Trophoblast cell (in vitro differentiated cells and primary cell): ENCODE measurements at regions not wholly inside any gene's neighbourhood (a gene's known extent, or its start where the extent isn't known, plus 50 kb on each side); places are given as distances from the start of the nearest gene placed in this dataset.

Source experiments
- DNase-seq, 2 donors: peaks; one replicate each; pipeline ENCODE4 v3.0.0-alpha.2; 2016
- H2AFZ ChIP-seq: 2 replicates; pipeline ENCODE4 v1.6.1; 2013; ENCODE audit warnings: low read length, moderate library complexity, mild to moderate bottlenecking; ENCODE audit not compliant: insufficient read depth, poor library complexity
- H2AK5ac ChIP-seq: 2 replicates; pipeline ENCODE4 v1.6.1; 2013; ENCODE audit warnings: mild to moderate bottlenecking, low read length
- H2BK120ac ChIP-seq: 2 replicates; pipeline ENCODE4 v1.6.1; 2013; ENCODE audit warnings: low read length, mild to moderate bottlenecking, moderate library complexity; ENCODE audit not compliant: insufficient read depth, poor library complexity
- H2BK12ac ChIP-seq: 2 replicates; pipeline ENCODE4 v1.6.1; 2013; ENCODE audit warnings: mild to moderate bottlenecking, low read length, moderate library complexity
- H2BK5ac ChIP-seq: 2 replicates; pipeline ENCODE4 v1.6.1; 2013; ENCODE audit warnings: low read length, low read depth, moderate library complexity, mild to moderate bottlenecking; ENCODE audit not compliant: poor library complexity
- H3K14ac ChIP-seq: 2 replicates; pipeline ENCODE4 v1.6.1; 2013; ENCODE audit warnings: mild to moderate bottlenecking, low read length
- H3K18ac ChIP-seq: 2 replicates; pipeline ENCODE4 v1.6.1; 2013; ENCODE audit warnings: mild to moderate bottlenecking, low read length
- H3K23ac ChIP-seq: 2 replicates; pipeline ENCODE4 v1.6.1; 2013; ENCODE audit warnings: low read length
- H3K27ac ChIP-seq: 2 replicates; pipeline ENCODE4 v1.5.1; 2013; ENCODE audit warnings: low read depth, mild to moderate bottlenecking, inconsistent platforms, low read length, moderate library complexity
- H3K27me3 ChIP-seq: 2 replicates; pipeline ENCODE4 v1.6.1; 2013; ENCODE audit warnings: inconsistent platforms, mild to moderate bottlenecking, low read length, moderate library complexity; ENCODE audit not compliant: insufficient read depth
- H3K36me3 ChIP-seq, 2 experiments: 1 replicate in 1 of 2; 2 replicates in 1 of 2; pipeline ENCODE4 v1.6.1; 2013; ENCODE audit warnings: low read length in 2 of 2, mild to moderate bottlenecking in 2 of 2, moderate library complexity in 1 of 2; ENCODE audit not compliant: insufficient read depth in 2 of 2, control insufficient read depth in 1 of 2
- H3K4ac ChIP-seq: 2 replicates; pipeline ENCODE4 v1.6.1; 2013; ENCODE audit warnings: low read depth, mild to moderate bottlenecking, low read length, moderate library complexity
- H3K4me1 ChIP-seq, 2 experiments: 1 replicate in 1 of 2; 2 replicates in 1 of 2; pipeline ENCODE4 v1.6.1; 2013; ENCODE audit warnings: low read length in 2 of 2, mild to moderate bottlenecking in 2 of 2, moderate library complexity in 1 of 2; ENCODE audit not compliant: insufficient read depth in 2 of 2, control insufficient read depth in 1 of 2
- H3K4me2 ChIP-seq: 2 replicates; pipeline ENCODE4 v1.6.1; 2013; ENCODE audit warnings: inconsistent platforms, mild to moderate bottlenecking, low read length, moderate library complexity
- H3K4me3 ChIP-seq: 2 replicates; pipeline ENCODE4 v1.5.1; 2013; ENCODE audit warnings: mild to moderate bottlenecking, low read depth, low read length, inconsistent platforms
- H3K79me1 ChIP-seq: one replicate; pipeline ENCODE4 v1.6.1; 2013; ENCODE audit warnings: low read length
- H3K79me2 ChIP-seq: 2 replicates; pipeline ENCODE4 v1.6.1; 2013; ENCODE audit warnings: low read length, mild to moderate bottlenecking; ENCODE audit not compliant: control insufficient read depth, insufficient read depth, poor library complexity
- H3K9ac ChIP-seq: 2 replicates; pipeline ENCODE4 v1.6.1; 2013; ENCODE audit warnings: mild to moderate bottlenecking, low read length
- H3K9me3 ChIP-seq: 2 replicates; pipeline ENCODE4 v1.6.1; 2013; ENCODE audit warnings: low read depth, mild to moderate bottlenecking, control low read depth, inconsistent platforms, low read length; ENCODE audit not compliant: insufficient read depth
- H4K12ac ChIP-seq: 2 replicates; pipeline ENCODE4 v1.6.1; 2013; ENCODE audit warnings: low read depth, mild to moderate bottlenecking, low read length, moderate library complexity
- H4K8ac ChIP-seq: 2 replicates; pipeline ENCODE4 v1.6.1; 2013; ENCODE audit warnings: low read depth, mild to moderate bottlenecking, low read length, moderate library complexity
- H4K91ac ChIP-seq: one replicate; pipeline ENCODE4 v1.6.1; 2013; ENCODE audit warnings: low read depth, mild to moderate bottlenecking, low read length, moderate library complexity
- WGBS: extraction: QIAGEN DNeasy Blood & Tissue Kit; methylation state at CpG from one replicate; pipeline ENCODE4 v1.1.7; 2013; ENCODE audit warnings: missing lambda C conversion rate; ENCODE audit not compliant: insufficient read length, insufficient coverage; ENCODE audit errors: extremely low coverage; 5-methylcytosine and 5-hydroxymethylcytosine counted together

DNA sequence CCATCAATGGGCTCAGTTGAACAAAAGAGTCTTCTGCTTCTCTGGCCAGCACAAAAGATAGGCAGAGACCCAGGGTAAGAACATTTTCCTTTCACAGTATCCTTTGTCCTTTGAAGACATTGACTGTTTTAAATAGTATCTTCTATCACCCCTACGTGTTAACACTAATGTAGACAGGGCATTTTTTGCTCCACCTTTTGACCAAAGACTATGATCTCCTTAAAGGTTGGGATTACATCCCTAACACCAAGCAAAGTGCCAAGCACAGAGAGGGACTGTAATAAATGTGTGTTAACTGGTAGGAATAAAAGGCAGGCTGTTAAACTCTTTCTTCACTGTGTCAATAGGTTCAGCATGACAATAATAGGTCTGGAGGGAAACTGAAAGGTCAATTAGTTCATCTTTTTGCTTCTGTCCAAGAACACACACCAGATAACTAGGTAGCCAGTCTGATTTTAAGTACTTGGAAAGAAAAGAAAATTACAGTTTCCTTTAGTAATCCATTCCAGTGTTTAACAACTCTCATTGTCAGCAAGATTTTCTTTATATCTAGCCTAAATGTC is 63.6 kb upstream of the NOX3 start:
- H3K23ac ChIP-seq = no peak overlapping the region
- no peaks in the 10 kb centered on the region for H3K4me1 ChIP-seq
- no peak overlapping the region for H3K18ac ChIP-seq
- no peak overlapping the region for H2BK120ac ChIP-seq
- H4K8ac ChIP-seq = no peak overlapping the region
- WGBS = no CpG with 5 or more reads among the region's 1 CpG
- H3K4me2 ChIP-seq = no peak overlapping the region
- H3K27ac ChIP-seq = no peak overlapping the region
- no peak overlapping the region for H3K4ac ChIP-seq
- no peak overlapping the region for H2BK12ac ChIP-seq
- H4K91ac ChIP-seq = no peak overlapping the region
- no peak overlapping the region for H3K14ac ChIP-seq
- H3K79me2 ChIP-seq = no peaks in the 10 kb centered on the region
- H3K27me3 ChIP-seq = no peaks in the 10 kb centered on the region
- no peak overlapping the region for H4K12ac ChIP-seq
- H3K9me3 ChIP-seq = no peaks in the 10 kb centered on the region
- H2AK5ac ChIP-seq = no peak overlapping the region
- no peak overlapping the region for H2AFZ ChIP-seq
- H3K36me3 ChIP-seq = no peaks in the 10 kb centered on the region
- H3K79me1 ChIP-seq = no peaks in the 10 kb centered on the region
- H3K9ac ChIP-seq = no peak overlapping the region
- no peak overlapping the region for H3K4me3 ChIP-seq
- no peak for DNase-seq
- no peak overlapping the region for H2BK5ac ChIP-seq

DNA sequence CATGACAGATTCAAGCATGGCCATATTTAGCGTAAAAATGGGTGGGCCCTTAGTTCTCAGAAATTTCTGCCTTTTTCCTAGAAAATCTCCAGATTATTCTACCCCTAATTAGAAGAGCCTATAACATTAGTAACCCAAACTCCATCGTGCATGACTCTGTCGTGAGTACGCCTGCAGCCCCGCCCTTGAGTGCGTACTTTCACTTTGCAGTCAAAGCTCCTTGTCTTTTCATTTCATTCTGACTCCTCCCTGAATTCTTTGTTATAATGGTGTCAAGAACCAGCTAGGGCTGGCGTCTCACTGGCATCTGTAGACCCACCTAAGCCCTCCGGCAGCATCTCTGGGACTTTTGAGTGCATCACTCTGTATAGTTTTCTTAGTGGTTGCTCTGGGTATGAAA is 61.7 kb upstream of the NOX3 start:
- H3K23ac ChIP-seq = no peak overlapping the region
- H2BK12ac ChIP-seq = no peak overlapping the region
- H3K36me3 ChIP-seq = no peaks in the 10 kb centered on the region
- H2AFZ ChIP-seq = no peak overlapping the region
- WGBS = no CpG with 5 or more reads among the region's 8 CpGs
- no peak overlapping the region for H3K27ac ChIP-seq
- H3K9me3 ChIP-seq = no peaks in the 10 kb centered on the region
- H3K27me3 ChIP-seq = no peaks in the 10 kb centered on the region
- no peak overlapping the region for H2BK5ac ChIP-seq
- no peak overlapping the region for H4K12ac ChIP-seq
- no peak for DNase-seq
- no peak overlapping the region for H2BK120ac ChIP-seq
- no peak overlapping the region for H3K4me3 ChIP-seq
- H3K18ac ChIP-seq = no peak overlapping the region
- no peak overlapping the region for H3K4ac ChIP-seq
- no peak overlapping the region for H2AK5ac ChIP-seq
- no peak overlapping the region for H3K14ac ChIP-seq
- no peak overlapping the region for H3K9ac ChIP-seq
- H3K79me1 ChIP-seq = no peaks in the 10 kb centered on the region
- H3K79me2 ChIP-seq = no peaks in the 10 kb centered on the region
- H3K4me2 ChIP-seq = no peak overlapping the region
- no peak overlapping the region for H4K8ac ChIP-seq
- no peak overlapping the region for H4K91ac ChIP-seq
- H3K4me1 ChIP-seq = no peaks in the 10 kb centered on the region

DNA sequence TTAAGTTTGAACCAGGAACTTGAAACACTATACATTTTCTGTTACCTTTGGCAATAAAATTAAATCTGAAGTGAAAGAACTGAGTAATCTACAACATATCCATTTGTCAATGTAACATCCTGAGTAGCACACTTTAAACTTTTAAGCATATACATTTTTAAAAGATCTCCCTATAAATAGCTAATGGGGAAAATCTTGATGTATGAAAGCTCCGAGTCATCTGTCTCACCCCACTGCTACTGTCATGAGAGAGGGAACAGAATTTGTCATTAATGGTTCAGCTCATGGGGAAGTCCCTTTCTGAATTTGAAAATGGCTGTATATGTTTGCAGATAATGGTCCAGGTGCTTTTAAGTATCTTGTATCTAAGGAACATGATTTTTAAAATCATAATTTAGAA is 55.2 kb upstream of the NOX3 start:
- no peak for DNase-seq
- Histone ChIP-seq H3K23ac (no peak overlapping the region), H3K18ac (no peak overlapping the region), H3K4me1 (no peaks in the 10 kb centered on the region), H3K4me3 (no peak overlapping the region), H3K9ac (no peak overlapping the region), H2AFZ (no peak overlapping the region), H4K8ac (no peak overlapping the region), H2BK5ac (no peak overlapping the region), H3K4ac (no peak overlapping the region), H3K9me3 (no peaks in the 10 kb centered on the region), H3K27ac (no peak overlapping the region), H3K79me2 (no peaks in the 10 kb centered on the region), H3K27me3 (no peaks in the 10 kb centered on the region), H3K14ac (no peak overlapping the region), H2AK5ac (no peak overlapping the region), H3K36me3 (no peaks in the 10 kb centered on the region), H2BK12ac (no peak overlapping the region), H3K79me1 (no peaks in the 10 kb centered on the region), H3K4me2 (no peak overlapping the region), H4K12ac (no peak overlapping the region), H4K91ac (no peak overlapping the region), H2BK120ac (no peak overlapping the region)
- WGBS = no CpG with 5 or more reads among the region's 1 CpG

DNA sequence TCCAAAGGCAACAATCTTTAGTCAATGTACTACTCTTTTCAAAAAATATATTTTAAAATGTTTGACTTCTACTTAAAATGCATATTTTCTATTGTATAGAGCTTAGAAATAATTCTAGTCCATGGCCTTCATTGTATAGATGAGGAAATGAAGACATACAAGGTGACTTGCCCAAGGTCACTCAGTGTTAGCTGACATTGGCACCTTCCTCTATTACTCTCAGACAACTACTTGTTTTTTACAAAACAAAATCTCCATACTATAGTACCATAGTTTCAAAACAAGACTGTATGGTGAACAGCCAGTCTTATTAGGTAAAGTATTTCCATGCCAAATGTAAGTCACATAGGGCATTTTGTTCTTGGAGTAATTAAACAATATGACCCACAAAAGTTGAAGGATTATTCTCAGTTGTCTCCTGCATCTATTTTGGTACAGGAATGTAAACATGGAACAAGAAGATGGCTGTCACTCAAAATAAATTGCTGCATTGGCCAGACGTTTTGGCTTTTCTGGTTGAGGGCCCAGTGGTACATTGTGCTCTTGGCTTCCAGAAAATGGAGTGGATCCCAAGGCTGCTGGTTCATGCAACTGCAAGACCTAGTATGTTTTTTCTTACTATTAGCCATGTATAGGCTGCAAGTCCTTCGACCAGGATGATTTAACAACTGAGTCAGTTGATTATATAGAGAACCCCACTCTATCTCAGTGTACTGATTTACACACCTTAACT is 54.3 kb upstream of the NOX3 start:
- Histone ChIP-seq H3K27me3 (no peaks in the 10 kb centered on the region), H2BK5ac (no peak overlapping the region), H2BK120ac (no peak overlapping the region), H3K79me1 (no peaks in the 10 kb centered on the region), H3K4ac (no peak overlapping the region), H3K23ac (no peak overlapping the region), H3K14ac (no peak overlapping the region), H3K36me3 (no peaks in the 10 kb centered on the region), H2AK5ac (no peak overlapping the region), H2AFZ (no peak overlapping the region), H4K12ac (no peak overlapping the region), H3K27ac (no peak overlapping the region), H4K8ac (no peak overlapping the region), H3K9me3 (no peaks in the 10 kb centered on the region), H3K18ac (no peak overlapping the region), H3K4me1 (no peaks in the 10 kb centered on the region), H2BK12ac (no peak overlapping the region), H3K9ac (no peak overlapping the region), H3K4me2 (no peak overlapping the region), H3K4me3 (no peak overlapping the region), H3K79me2 (no peaks in the 10 kb centered on the region), H4K91ac (no peak overlapping the region)
- DNase-seq = no peak
- no CpG with 5 or more reads among the region's 2 CpGs for WGBS
